ENCODE measurements at regions not wholly inside any gene's neighbourhood (a gene's known extent, or its start where the extent isn't known, plus 50 kb on each side); places are given as distances from the start of the nearest gene placed in this dataset.
A peak's percentile ranks its signal among the peaks of the same experiment; 100 is the strongest.

DNA sequence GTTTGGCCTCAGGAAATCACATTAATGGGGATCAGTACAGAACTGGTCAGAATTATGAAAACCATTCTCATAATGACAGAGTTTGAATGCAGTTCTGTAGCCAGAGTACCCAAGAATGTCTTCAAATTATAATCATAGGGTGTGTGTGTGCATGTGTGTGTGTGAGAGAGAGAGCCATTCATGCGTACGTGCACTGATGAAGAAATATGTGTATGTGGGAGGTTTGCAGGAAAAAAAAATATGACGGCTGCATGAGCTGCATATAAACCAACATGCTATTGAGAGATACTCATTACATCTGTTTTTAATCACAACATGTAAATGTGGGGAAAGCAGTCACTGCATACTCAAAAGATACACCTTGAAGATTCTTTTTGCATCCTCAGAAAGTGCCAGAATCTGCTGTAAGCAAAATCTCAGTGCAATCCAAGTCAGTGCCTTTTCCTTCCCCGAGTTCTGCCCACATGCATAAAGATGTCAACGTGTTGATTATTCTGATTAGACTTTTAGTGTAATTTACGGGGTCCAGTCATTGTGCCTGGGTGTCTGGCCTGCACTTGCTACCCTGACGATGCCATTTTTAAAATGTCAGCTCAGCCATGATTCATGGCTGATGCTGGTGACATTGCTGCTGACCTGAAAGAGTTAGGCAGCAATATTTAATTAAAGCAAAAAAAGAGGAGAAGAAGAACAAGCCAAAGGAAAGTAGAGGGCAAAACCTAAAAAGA is 378.7 kb upstream of the ZFHX3 start:
- Histone ChIP-seq H3K9me3 (ENCODE audit: control insufficient read depth, low read depth, low read length) (no peaks in the 10 kb centered on the region), H3K27me3 (ENCODE audit: control insufficient read depth, insufficient read depth, low read length) (no peaks in the 10 kb centered on the region), H3K36me3 (ENCODE audit: control insufficient read depth, insufficient read depth, low read length) (no peaks in the 10 kb centered on the region), H3K4me3 (ENCODE audit: low read length) (no peak overlapping the region), H3K27ac (ENCODE audit: low read length) (no peak overlapping the region), H3K4me1 (ENCODE audit: control insufficient read depth, insufficient read depth, low read length) (no peaks in the 10 kb centered on the region)
- no peak for DNase-seq
- 62% methylated on average over 3 of the region's 7 CpGs for WGBS (ENCODE audit: insufficient coverage, low lambda C conversion rate)

GRCh38 chr16:73420676-73421075 is 372.7 kb upstream of the ZFHX3 start:
- no peaks in the 10 kb centered on the region for H3K4me1 ChIP-seq (ENCODE audit: control insufficient read depth, insufficient read depth, low read length)
- 93% methylated on average over 2 of the region's 7 CpGs for WGBS (ENCODE audit: insufficient coverage, low lambda C conversion rate)
- H3K4me3 ChIP-seq (ENCODE audit: low read length) = no peak overlapping the region
- no peaks in the 10 kb centered on the region for H3K36me3 ChIP-seq (ENCODE audit: control insufficient read depth, insufficient read depth, low read length)
- no peak for DNase-seq
- H3K27ac ChIP-seq (ENCODE audit: low read length) = no peak overlapping the region
- H3K27me3 ChIP-seq (ENCODE audit: control insufficient read depth, insufficient read depth, low read length) = no peaks in the 10 kb centered on the region
- H3K9me3 ChIP-seq (ENCODE audit: control insufficient read depth, low read depth, low read length) = no peaks in the 10 kb centered on the region

- Histone ChIP-seq H3K4me3 (ENCODE audit: low read length) (no peak overlapping the region), H3K27me3 (ENCODE audit: control insufficient read depth, insufficient read depth, low read length) (no peaks in the 10 kb centered on the region), H3K9me3 (ENCODE audit: control insufficient read depth, low read depth, low read length) (no peaks in the 10 kb centered on the region), H3K27ac (ENCODE audit: low read length) (no peak overlapping the region), H3K4me1 (ENCODE audit: control insufficient read depth, insufficient read depth, low read length) (no peaks in the 10 kb centered on the region), H3K36me3 (ENCODE audit: control insufficient read depth, insufficient read depth, low read length) (no peaks in the 10 kb centered on the region)
- DNase-seq = no peak
- WGBS (ENCODE audit: insufficient coverage, low lambda C conversion rate) = 100% methylated on average over 1 of the region's 8 CpGs
These were observed 372.3 kb upstream of the ZFHX3 start for GRCh38 chr16:73420244-73420643.

DNA sequence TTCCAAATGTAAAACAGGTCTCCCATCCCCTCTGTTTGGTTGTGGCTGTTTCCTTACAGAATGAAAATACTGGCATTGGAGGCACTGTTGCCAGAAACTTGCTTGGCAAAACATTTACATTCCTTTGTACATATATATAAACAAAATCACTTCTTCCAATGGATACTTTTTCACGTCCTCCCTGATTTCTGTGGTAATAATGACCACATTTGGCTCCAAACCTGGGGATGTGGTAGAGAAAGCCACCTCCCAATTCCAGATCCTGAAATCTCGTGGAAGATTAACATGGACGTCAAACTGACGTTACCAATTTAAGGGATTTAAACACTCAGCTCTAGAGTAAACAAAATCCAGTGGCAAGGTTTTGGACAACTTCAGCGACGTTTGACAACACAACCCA is 370.8 kb upstream of the ZFHX3 start:
- DNase-seq = no peak
- Histone ChIP-seq H3K9me3 (ENCODE audit: control insufficient read depth, low read depth, low read length) (no peaks in the 10 kb centered on the region), H3K27me3 (ENCODE audit: control insufficient read depth, insufficient read depth, low read length) (no peaks in the 10 kb centered on the region), H3K4me3 (ENCODE audit: low read length) (no peak overlapping the region), H3K4me1 (ENCODE audit: control insufficient read depth, insufficient read depth, low read length) (peaks cover 10% of the 10 kb centered on the region), H3K27ac (ENCODE audit: low read length) (no peak overlapping the region), H3K36me3 (ENCODE audit: control insufficient read depth, insufficient read depth, low read length) (no peaks in the 10 kb centered on the region)
- WGBS (ENCODE audit: insufficient coverage, low lambda C conversion rate) = no CpG with 5 or more reads among the region's 6 CpGs

DNA sequence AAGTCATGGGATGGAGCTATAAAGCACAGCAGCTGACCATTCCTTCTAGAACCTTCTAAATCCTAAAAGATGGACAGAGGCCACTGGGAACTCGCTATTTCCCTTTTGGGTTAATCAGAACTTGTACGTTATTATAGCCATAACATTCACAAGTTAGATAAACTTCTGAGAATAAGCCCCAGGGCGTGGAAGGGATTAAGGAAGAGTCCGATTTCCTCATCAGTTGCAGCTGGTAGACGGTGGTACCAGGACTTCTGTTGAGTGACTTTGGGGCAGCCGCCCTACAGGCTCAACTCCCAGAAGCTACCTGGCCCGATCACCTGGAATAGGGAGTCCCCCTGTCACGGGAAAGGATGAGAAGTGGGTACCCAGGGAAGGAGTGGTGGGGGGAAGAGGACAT is 370.1 kb upstream of the ZFHX3 start:
- H3K27me3 ChIP-seq (ENCODE audit: control insufficient read depth, insufficient read depth, low read length) = no peaks in the 10 kb centered on the region
- WGBS (ENCODE audit: insufficient coverage, low lambda C conversion rate) = no CpG with 5 or more reads among the region's 8 CpGs
- DNase-seq = no peak
- no peaks in the 10 kb centered on the region for H3K9me3 ChIP-seq (ENCODE audit: control insufficient read depth, low read depth, low read length)
- no peak overlapping the region for H3K27ac ChIP-seq (ENCODE audit: low read length)
- H3K4me1 ChIP-seq (ENCODE audit: control insufficient read depth, insufficient read depth, low read length) = peaks cover 15% of the 10 kb centered on the region
- no peak overlapping the region for H3K4me3 ChIP-seq (ENCODE audit: low read length)
- no peaks in the 10 kb centered on the region for H3K36me3 ChIP-seq (ENCODE audit: control insufficient read depth, insufficient read depth, low read length)

GRCh38 chr16:73415286-73415685 is 367.4 kb upstream of the ZFHX3 start:
- no peak for DNase-seq
- H3K36me3 ChIP-seq (ENCODE audit: control insufficient read depth, insufficient read depth, low read length) = no peaks in the 10 kb centered on the region
- no peak overlapping the region for H3K4me3 ChIP-seq (ENCODE audit: low read length)
- peaks cover 24% of the 10 kb centered on the region for H3K4me1 ChIP-seq (ENCODE audit: control insufficient read depth, insufficient read depth, low read length)
- no peaks in the 10 kb centered on the region for H3K9me3 ChIP-seq (ENCODE audit: control insufficient read depth, low read depth, low read length)
- H3K27ac ChIP-seq (ENCODE audit: low read length) = no peak overlapping the region
- no peaks in the 10 kb centered on the region for H3K27me3 ChIP-seq (ENCODE audit: control insufficient read depth, insufficient read depth, low read length)
- no CpG with 5 or more reads among the region's 1 CpG for WGBS (ENCODE audit: insufficient coverage, low lambda C conversion rate)

DNA sequence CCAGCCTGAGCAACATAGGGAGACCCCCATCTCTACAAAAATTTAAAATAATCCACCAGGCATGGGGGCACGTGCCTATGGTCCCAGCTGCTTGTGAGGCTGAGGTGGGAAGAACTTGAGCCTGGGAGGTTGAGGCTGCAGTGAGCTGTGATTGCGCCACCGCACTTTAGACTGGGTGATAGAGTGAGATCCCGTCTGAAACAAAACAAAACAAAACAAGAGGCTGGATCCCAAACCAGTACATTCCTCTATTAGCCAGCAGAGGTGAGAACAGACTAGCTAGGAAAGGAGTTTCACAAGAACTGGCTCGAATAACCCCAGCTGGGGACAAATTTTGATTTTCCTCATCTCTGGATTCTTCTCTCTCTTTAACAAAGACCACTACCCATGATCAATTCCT is 366.7 kb upstream of the ZFHX3 start:
- no peaks in the 10 kb centered on the region for H3K36me3 ChIP-seq (ENCODE audit: control insufficient read depth, insufficient read depth, low read length)
- DNase-seq = peak in 1 of 2 donors; percentile 42
- H3K4me3 ChIP-seq (ENCODE audit: low read length) = no peak overlapping the region
- no peaks in the 10 kb centered on the region for H3K27me3 ChIP-seq (ENCODE audit: control insufficient read depth, insufficient read depth, low read length)
- WGBS (ENCODE audit: insufficient coverage, low lambda C conversion rate) = 80% methylated on average over 1 of the region's 5 CpGs
- no peaks in the 10 kb centered on the region for H3K9me3 ChIP-seq (ENCODE audit: control insufficient read depth, low read depth, low read length)
- H3K4me1 ChIP-seq (ENCODE audit: control insufficient read depth, insufficient read depth, low read length) = peaks cover 24% of the 10 kb centered on the region
- H3K27ac ChIP-seq (ENCODE audit: low read length) = no peak overlapping the region

DNA sequence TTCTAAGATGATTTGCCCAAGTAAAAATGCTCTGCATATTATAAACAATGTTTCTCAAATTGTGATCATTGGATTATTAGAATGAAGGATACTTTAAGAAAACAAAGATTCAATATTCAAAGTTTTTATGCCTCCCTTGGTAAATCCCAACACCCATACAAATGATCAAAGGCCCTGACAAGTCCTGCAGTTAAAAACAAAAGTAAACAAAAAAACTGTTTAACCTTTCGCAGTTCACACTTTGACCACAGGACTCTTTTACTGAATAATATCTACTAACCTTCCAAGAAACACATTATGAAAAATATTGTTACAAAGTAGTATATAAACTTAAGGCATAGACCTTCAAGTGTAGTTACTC is 365.9 kb upstream of the ZFHX3 start:
- Histone ChIP-seq H3K27me3 (ENCODE audit: control insufficient read depth, insufficient read depth, low read length) (no peaks in the 10 kb centered on the region), H3K4me3 (ENCODE audit: low read length) (no peak overlapping the region), H3K4me1 (ENCODE audit: control insufficient read depth, insufficient read depth, low read length) (peaks cover 24% of the 10 kb centered on the region), H3K27ac (ENCODE audit: low read length) (peak overlapping the region; percentile 74), H3K36me3 (ENCODE audit: control insufficient read depth, insufficient read depth, low read length) (no peaks in the 10 kb centered on the region), H3K9me3 (ENCODE audit: control insufficient read depth, low read depth, low read length) (no peaks in the 10 kb centered on the region)
- DNase-seq = no peak
- 90% methylated on average over 1 of the region's 1 CpG for WGBS (ENCODE audit: insufficient coverage, low lambda C conversion rate)

- 100% methylated on average over 1 of the region's 6 CpGs for WGBS (ENCODE audit: insufficient coverage, low lambda C conversion rate)
- Histone ChIP-seq H3K9me3 (ENCODE audit: control insufficient read depth, low read depth, low read length) (no peaks in the 10 kb centered on the region), H3K36me3 (ENCODE audit: control insufficient read depth, insufficient read depth, low read length) (no peaks in the 10 kb centered on the region), H3K4me3 (ENCODE audit: low read length) (no peak overlapping the region), H3K27ac (ENCODE audit: low read length) (peak overlapping the region; percentile 74), H3K4me1 (ENCODE audit: control insufficient read depth, insufficient read depth, low read length) (peaks cover 24% of the 10 kb centered on the region), H3K27me3 (ENCODE audit: control insufficient read depth, insufficient read depth, low read length) (no peaks in the 10 kb centered on the region)
- peak; percentile 17 to 73 for DNase-seq
These were observed 365.3 kb upstream of the ZFHX3 start for GRCh38 chr16:73413091-73413829.

- H3K27me3 ChIP-seq (ENCODE audit: control insufficient read depth, insufficient read depth, low read length) = no peaks in the 10 kb centered on the region
- H3K27ac ChIP-seq (ENCODE audit: low read length) = peak overlapping the region; percentile 74
- peak; percentile 84 to 95 for DNase-seq
- H3K9me3 ChIP-seq (ENCODE audit: control insufficient read depth, low read depth, low read length) = no peaks in the 10 kb centered on the region
- H3K4me3 ChIP-seq (ENCODE audit: low read length) = no peak overlapping the region
- no peaks in the 10 kb centered on the region for H3K36me3 ChIP-seq (ENCODE audit: control insufficient read depth, insufficient read depth, low read length)
- WGBS (ENCODE audit: insufficient coverage, low lambda C conversion rate) = no CpG with 5 or more reads among the region's 7 CpGs
- H3K4me1 ChIP-seq (ENCODE audit: control insufficient read depth, insufficient read depth, low read length) = peaks cover 24% of the 10 kb centered on the region
These were observed 364.5 kb upstream of the ZFHX3 start for GRCh38 chr16:73412416-73412815.

DNA sequence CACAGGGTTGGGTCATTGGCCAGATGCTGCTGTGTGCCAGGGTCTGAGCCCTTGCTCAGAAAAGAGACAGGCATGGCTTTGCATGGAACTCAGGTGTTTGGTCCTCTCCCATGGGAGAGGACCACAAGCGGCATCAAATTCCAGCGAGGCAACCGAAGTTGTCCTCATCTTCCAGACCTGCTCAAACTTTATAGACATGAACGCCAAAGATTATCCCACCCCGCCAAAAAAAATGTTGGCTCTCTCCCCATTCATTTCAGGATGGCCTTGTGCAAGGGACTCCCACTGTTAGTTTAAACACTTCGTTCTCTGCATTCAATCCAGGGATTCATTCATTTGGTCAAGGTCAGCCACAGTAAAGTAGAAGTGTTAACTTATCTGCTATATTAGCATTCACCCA is 360.8 kb upstream of the ZFHX3 start:
- no peaks in the 10 kb centered on the region for H3K9me3 ChIP-seq (ENCODE audit: control insufficient read depth, low read depth, low read length)
- no peak for DNase-seq
- H3K36me3 ChIP-seq (ENCODE audit: control insufficient read depth, insufficient read depth, low read length) = no peaks in the 10 kb centered on the region
- H3K4me3 ChIP-seq (ENCODE audit: low read length) = no peak overlapping the region
- H3K27ac ChIP-seq (ENCODE audit: low read length) = no peak overlapping the region
- WGBS (ENCODE audit: insufficient coverage, low lambda C conversion rate) = 100% methylated on average over 1 of the region's 6 CpGs
- peaks cover 15% of the 10 kb centered on the region for H3K4me1 ChIP-seq (ENCODE audit: control insufficient read depth, insufficient read depth, low read length)
- H3K27me3 ChIP-seq (ENCODE audit: control insufficient read depth, insufficient read depth, low read length) = no peaks in the 10 kb centered on the region

Measured in large intestine (tissue), 3 donors.